Keratinocyte (primary cell): ENCODE measurements at regions not wholly inside any gene's neighbourhood (a gene's known extent, or its start where the extent isn't known, plus 50 kb on each side); places are given as distances from the start of the nearest gene placed in this dataset.

Experiments used
- EZH2 ChIP-seq: IDR thresholded peaks from one replicate; pipeline ENCODE4 v1.6.1; 2012; ENCODE audit warnings: inconsistent platforms, mild to moderate bottlenecking, low read length, moderate library complexity
- TF ChIP-seq, protein P1 (sequence below), 3 experiments: IDR thresholded peaks in 1 of 3; conservative IDR thresholded peaks in 1 of 3; optimal IDR thresholded peaks in 1 of 3; 2 replicates in 2 of 3; 3 replicates in 1 of 3; pipeline versions ENCODE3 to v1.5.1; 2011; ENCODE audit warnings: low read length in 3 of 3, mild to moderate bottlenecking in 3 of 3, moderate library complexity in 2 of 3, control low read depth in 1 of 3, inconsistent platforms in 1 of 3; ENCODE audit not compliant: insufficient read depth in 2 of 3; ENCODE audit errors: extremely low read depth in 1 of 3

DNA sequence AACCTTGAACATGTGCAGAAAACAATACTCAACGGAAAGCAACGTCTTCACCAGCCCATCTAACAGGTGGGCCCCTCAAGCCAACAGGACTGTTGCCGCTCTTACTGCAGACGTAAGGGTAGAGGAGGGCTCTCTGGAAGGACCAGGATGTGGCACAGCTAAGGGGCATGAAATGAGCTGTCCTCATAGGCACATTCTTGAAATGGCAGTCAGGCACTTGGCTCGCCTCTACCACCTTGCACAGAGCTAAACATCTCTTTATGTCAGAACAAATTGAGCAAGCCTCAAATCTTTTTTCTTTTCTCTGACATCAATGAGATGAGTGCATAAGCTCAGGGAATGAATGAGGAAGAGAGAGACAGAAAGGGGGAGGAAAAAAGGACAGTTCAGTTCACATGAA, 86.4 kb upstream of the ESRRG start:
- TF ChIP-seq, protein P1, sequence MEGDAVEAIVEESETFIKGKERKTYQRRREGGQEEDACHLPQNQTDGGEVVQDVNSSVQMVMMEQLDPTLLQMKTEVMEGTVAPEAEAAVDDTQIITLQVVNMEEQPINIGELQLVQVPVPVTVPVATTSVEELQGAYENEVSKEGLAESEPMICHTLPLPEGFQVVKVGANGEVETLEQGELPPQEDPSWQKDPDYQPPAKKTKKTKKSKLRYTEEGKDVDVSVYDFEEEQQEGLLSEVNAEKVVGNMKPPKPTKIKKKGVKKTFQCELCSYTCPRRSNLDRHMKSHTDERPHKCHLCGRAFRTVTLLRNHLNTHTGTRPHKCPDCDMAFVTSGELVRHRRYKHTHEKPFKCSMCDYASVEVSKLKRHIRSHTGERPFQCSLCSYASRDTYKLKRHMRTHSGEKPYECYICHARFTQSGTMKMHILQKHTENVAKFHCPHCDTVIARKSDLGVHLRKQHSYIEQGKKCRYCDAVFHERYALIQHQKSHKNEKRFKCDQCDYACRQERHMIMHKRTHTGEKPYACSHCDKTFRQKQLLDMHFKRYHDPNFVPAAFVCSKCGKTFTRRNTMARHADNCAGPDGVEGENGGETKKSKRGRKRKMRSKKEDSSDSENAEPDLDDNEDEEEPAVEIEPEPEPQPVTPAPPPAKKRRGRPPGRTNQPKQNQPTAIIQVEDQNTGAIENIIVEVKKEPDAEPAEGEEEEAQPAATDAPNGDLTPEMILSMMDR (optimal IDR thresholded peaks at IDR 0.05 in 1 of 3, IDR thresholded peaks at IDR 0.05 in 1 of 3, conservative IDR thresholded peaks at IDR 0.05 in 1 of 3; ENCODE audit: extremely low read depth in 1 of 3, insufficient read depth in 2 of 3, low read length in 3 of 3) = no peak
- no peak for TF ChIP-seq EZH2
